ENCODE measurements at regions not wholly inside any gene's neighbourhood (a gene's known extent, or its start where the extent isn't known, plus 50 kb on each side); places are given as distances from the start of the nearest gene placed in this dataset.

DNA sequence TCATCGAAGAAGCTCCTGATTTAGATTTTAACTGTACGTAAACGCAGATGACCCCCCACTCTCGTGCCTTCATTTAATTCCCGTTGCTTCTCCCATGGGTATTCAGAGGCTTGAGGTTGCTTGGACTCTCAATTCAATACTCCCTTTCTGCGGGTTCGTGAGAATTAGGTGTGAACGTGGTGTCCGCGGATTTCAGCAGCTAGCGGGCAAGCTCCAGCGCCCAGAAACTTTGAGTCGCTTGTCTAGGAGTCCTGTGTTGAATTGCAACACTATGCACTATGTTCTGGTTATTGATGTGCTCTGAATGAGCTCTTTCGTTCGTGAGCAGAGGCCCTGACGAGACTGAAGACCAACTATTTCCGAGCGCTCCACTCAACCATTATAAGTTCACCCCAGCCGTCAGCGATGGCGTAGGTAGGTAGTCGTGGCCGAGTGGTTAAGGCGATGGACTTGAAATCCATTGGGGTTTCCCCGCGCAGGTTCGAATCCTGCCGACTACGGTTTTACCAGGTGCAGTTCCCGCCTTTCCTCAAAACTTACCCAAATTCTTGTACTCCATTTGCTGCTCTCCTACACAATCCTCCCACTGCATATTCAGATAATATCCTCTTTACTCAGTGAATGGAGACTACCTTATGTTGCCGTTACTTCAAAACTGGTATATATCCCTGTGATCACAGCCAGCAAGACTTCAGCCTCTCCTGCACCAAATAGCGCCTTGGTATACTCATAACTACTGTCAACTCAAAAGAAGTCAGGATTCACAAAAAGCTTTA, 72.6 kb upstream of the ZNF184 start (continued):
- peak; percentile 88; the same call in 1 of the 2 replicates for TF ChIP-seq ZNF142 (CRISPR knock-in tag; IDR thresholded peaks at IDR 0.05)
- no peak for TF ChIP-seq KDM4B (CRISPR knock-in tag; IDR thresholded peaks at IDR 0.05)
- TF ChIP-seq ZNF598 (CRISPR knock-in tag; IDR thresholded peaks at IDR 0.05; ENCODE audit: borderline replicate concordance), result no peak; the same call in 1 of the 2 replicates
- TF ChIP-seq ELF1 (CRISPR knock-in tag; IDR thresholded peaks at IDR 0.05), result peak; percentile 48; the same call in 1 of the 2 replicates
- no peak for TF ChIP-seq MXD1 (CRISPR knock-in tag; IDR thresholded peaks at IDR 0.05)
- no peak for TF ChIP-seq AHDC1 (CRISPR knock-in tag; IDR thresholded peaks at IDR 0.05; ENCODE audit: borderline replicate concordance)
- TF ChIP-seq FLYWCH1 (CRISPR knock-in tag; IDR thresholded peaks at IDR 0.05), result no peak
- TF ChIP-seq ZNF20 (CRISPR knock-in tag; IDR thresholded peaks at IDR 0.05), result no peak
- TF ChIP-seq, protein P1, sequence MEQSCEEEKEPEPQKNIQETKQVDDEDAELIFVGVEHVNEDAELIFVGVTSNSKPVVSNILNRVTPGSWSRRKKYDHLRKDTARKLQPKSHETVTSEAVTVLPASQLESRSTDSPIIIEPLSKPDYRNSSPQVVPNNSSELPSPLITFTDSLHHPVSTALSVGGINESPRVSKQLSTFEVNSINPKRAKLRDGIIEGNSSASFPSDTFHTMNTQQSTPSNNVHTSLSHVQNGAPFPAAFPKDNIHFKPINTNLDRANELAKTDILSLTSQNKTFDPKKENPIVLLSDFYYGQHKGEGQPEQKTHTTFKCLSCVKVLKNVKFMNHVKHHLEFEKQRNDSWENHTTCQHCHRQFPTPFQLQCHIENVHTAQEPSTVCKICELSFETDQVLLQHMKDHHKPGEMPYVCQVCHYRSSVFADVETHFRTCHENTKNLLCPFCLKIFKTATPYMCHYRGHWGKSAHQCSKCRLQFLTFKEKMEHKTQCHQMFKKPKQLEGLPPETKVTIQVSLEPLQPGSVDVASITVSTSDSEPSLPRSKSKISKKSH (CRISPR knock-in tag; IDR thresholded peaks at IDR 0.05; ENCODE audit: borderline replicate concordance), result peak; percentile 31; the same call in 1 of the 2 replicates
- TF ChIP-seq, protein P2, sequence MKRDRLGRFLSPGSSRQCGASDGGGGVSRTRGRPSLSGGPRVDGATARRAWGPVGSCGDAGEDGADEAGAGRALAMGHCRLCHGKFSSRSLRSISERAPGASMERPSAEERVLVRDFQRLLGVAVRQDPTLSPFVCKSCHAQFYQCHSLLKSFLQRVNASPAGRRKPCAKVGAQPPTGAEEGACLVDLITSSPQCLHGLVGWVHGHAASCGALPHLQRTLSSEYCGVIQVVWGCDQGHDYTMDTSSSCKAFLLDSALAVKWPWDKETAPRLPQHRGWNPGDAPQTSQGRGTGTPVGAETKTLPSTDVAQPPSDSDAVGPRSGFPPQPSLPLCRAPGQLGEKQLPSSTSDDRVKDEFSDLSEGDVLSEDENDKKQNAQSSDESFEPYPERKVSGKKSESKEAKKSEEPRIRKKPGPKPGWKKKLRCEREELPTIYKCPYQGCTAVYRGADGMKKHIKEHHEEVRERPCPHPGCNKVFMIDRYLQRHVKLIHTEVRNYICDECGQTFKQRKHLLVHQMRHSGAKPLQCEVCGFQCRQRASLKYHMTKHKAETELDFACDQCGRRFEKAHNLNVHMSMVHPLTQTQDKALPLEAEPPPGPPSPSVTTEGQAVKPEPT (CRISPR knock-in tag; IDR thresholded peaks at IDR 0.05; ENCODE audit: low read depth), result 0 out of 2 replicates have a peak, but pooled peaks have one; percentile 54
- TF ChIP-seq ZNF776 (CRISPR knock-in tag; IDR thresholded peaks at IDR 0.05), result no peak
- TF ChIP-seq ZNF180 (CRISPR knock-in tag; IDR thresholded peaks at IDR 0.05; ENCODE audit: borderline replicate concordance, low read depth), result no peak

Data from HepG2 (cell line).